HepG2 (cell line): ENCODE measurements at regions not wholly inside any gene's neighbourhood (a gene's known extent, or its start where the extent isn't known, plus 50 kb on each side); places are given as distances from the start of the nearest gene placed in this dataset.

Source experiments
- ARID5B ChIP-seq: IDR thresholded peaks from 2 replicates; pipeline ENCODE4 v1.4.0; 2020; ENCODE audit warnings: mild to moderate bottlenecking, missing genetic modification reagents
- FOXC1 ChIP-seq: sonication (generic); formaldehyde crosslinking; IDR thresholded peaks from 2 replicates; pipeline ENCODE4 v1.8.0; 2022; ENCODE audit warnings: mild to moderate bottlenecking, missing genetic modification reagents, borderline replicate concordance
- HOXA3 ChIP-seq: sonication (generic); formaldehyde crosslinking; IDR thresholded peaks from 2 replicates; pipeline ENCODE4 v1.5.0; 2020; ENCODE audit warnings: missing genetic modification reagents
- PAXIP1 ChIP-seq: sonication (generic); formaldehyde crosslinking; conservative IDR thresholded peaks from 2 replicates; pipeline ENCODE4 v1.4.0; 2020; ENCODE audit warnings: mild to moderate bottlenecking, missing genetic modification reagents, moderate library complexity
- ZNF33B ChIP-seq: sonication (generic); formaldehyde crosslinking; IDR thresholded peaks from 2 replicates; pipeline ENCODE4 v1.5.1; 2020; ENCODE audit warnings: mild to moderate bottlenecking, missing genetic modification reagents
- TF ChIP-seq, protein P1 (sequence below): sonication (generic); formaldehyde crosslinking; IDR thresholded peaks from 2 replicates; pipeline ENCODE4 v1.5.1; 2020; ENCODE audit warnings: missing genetic modification reagents, mild to moderate bottlenecking, borderline replicate concordance
- TF ChIP-seq, protein P2 (sequence below): sonication (generic); formaldehyde crosslinking; IDR thresholded peaks from one replicate; pipeline ENCODE4 v1.5.1; 2020; ENCODE audit warnings: mild to moderate bottlenecking, missing genetic modification reagents; ENCODE audit errors: not compliant biosample characterization
- TF ChIP-seq, protein P3 (sequence below): sonication (generic); formaldehyde crosslinking; IDR thresholded peaks from 2 replicates; pipeline ENCODE4 v1.4.0; 2020; ENCODE audit warnings: missing genetic modification reagents

- peak; percentile 50 for TF ChIP-seq PAXIP1 (CRISPR knock-in tag)
- TF ChIP-seq ARID5B (CRISPR knock-in tag), result peak; percentile 69
- TF ChIP-seq, protein P1, sequence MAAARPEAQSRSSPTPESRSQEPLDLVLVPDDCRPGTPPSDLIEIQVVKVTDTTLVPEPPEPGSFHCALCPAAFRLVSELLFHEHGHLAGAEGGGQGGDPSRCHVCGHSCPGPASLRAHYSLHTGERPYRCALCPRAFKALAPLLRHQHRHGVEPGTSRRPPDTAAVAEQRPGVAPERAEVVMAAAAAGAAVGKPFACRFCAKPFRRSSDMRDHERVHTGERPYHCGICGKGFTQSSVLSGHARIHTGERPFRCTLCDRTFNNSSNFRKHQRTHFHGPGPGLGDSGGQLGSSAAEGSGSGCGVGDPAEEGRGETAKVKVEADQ (CRISPR knock-in tag), result peak; percentile 80; the same call in 1 of the 2 replicates
- TF ChIP-seq ZNF33B (CRISPR knock-in tag), result peak; percentile 39; the same call in 1 of the 2 replicates
- TF ChIP-seq HOXA3, result peak; percentile 51; the same call in 1 of the 2 replicates
- TF ChIP-seq, protein P2, sequence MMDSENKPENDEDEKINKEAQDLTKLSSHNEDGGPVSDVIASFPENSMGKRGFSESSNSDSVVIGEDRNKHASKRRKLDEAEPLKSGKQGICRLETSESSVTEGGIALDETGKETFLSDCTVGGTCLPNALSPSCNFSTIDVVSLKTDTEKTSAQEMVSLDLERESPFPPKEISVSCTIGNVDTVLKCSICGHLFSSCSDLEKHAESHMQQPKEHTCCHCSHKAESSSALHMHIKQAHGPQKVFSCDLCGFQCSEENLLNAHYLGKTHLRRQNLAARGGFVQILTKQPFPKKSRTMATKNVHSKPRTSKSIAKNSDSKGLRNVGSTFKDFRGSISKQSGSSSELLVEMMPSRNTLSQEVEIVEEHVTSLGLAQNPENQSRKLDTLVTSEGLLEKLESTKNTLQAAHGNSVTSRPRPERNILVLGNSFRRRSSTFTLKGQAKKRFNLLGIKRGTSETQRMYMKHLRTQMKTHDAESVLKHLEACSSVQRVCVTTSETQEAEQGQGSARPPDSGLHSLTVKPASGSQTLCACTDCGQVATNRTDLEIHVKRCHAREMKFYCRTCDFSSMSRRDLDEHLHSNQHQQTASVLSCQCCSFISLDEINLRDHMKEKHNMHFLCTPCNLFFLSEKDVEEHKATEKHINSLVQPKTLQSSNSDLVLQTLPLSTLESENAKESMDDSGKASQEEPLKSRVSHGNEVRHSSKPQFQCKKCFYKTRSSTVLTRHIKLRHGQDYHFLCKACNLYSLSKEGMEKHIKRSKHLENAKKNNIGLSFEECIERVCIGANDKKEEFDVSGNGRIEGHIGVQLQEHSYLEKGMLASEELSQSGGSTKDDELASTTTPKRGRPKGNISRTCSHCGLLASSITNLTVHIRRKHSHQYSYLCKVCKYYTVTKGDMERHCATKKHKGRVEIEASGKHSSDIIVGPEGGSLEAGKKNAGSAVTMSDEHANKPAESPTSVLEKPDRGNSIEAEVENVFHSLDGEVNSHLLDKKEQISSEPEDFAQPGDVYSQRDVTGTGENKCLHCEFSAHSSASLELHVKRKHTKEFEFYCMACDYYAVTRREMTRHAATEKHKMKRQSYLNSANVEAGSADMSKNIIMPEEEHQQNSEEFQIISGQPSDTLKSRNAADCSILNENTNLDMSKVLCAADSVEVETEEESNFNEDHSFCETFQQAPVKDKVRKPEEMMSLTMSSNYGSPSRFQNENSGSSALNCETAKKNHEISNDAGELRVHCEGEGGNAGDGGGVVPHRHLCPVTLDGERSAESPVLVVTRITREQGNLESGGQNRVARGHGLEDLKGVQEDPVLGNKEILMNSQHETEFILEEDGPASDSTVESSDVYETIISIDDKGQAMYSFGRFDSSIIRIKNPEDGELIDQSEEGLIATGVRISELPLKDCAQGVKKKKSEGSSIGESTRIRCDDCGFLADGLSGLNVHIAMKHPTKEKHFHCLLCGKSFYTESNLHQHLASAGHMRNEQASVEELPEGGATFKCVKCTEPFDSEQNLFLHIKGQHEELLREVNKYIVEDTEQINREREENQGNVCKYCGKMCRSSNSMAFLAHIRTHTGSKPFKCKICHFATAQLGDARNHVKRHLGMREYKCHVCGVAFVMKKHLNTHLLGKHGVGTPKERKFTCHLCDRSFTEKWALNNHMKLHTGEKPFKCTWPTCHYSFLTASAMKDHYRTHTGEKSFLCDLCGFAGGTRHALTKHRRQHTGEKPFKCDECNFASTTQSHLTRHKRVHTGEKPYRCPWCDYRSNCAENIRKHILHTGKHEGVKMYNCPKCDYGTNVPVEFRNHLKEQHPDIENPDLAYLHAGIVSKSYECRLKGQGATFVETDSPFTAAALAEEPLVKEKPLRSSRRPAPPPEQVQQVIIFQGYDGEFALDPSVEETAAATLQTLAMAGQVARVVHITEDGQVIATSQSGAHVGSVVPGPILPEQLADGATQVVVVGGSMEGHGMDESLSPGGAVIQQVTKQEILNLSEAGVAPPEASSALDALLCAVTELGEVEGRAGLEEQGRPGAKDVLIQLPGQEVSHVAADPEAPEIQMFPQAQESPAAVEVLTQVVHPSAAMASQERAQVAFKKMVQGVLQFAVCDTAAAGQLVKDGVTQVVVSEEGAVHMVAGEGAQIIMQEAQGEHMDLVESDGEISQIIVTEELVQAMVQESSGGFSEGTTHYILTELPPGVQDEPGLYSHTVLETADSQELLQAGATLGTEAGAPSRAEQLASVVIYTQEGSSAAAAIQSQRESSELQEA (CRISPR knock-in tag), result peak; percentile 4
- TF ChIP-seq, protein P3, sequence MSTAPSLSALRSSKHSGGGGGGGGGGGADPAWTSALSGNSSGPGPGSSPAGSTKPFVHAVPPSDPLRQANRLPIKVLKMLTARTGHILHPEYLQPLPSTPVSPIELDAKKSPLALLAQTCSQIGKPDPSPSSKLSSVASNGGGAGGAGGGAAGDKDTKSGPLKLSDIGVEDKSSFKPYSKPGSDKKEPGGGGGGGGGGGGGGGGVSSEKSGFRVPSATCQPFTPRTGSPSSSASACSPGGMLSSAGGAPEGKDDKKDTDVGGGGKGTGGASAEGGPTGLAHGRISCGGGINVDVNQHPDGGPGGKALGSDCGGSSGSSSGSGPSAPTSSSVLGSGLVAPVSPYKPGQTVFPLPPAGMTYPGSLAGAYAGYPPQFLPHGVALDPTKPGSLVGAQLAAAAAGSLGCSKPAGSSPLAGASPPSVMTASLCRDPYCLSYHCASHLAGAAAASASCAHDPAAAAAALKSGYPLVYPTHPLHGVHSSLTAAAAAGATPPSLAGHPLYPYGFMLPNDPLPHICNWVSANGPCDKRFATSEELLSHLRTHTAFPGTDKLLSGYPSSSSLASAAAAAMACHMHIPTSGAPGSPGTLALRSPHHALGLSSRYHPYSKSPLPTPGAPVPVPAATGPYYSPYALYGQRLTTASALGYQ (CRISPR knock-in tag), result 0 out of 2 replicates have a peak, but pooled peaks have one; percentile 34
- TF ChIP-seq FOXC1 (CRISPR knock-in tag), result 0 out of 2 replicates have a peak, but pooled peaks have one; percentile 80
These were observed 61.4 kb upstream of the PTPN1 start (continued) for GRCh38 chr20:50448625-50449403.
